Neural cell (in vitro differentiated cells): ENCODE measurements at regions not wholly inside any gene's neighbourhood (a gene's known extent, or its start where the extent isn't known, plus 50 kb on each side); places are given as distances from the start of the nearest gene placed in this dataset.

Experiments used
- EZH2 ChIP-seq: fragments of 200-600, 300-800 bp; shearing (Covaris generic), sonication (generic); IDR thresholded peaks from 2 replicates; pipeline ENCODE4 v1.6.1; 2014; ENCODE audit warnings: antibody characterized with exemption, low read length, borderline replicate concordance, mild to moderate bottlenecking; ENCODE audit not compliant: insufficient read depth, poor library complexity, severe bottlenecking
- POLR2AphosphoS5 ChIP-seq: IDR thresholded peaks from 2 replicates; pipeline ENCODE4 v1.6.1; 2012
- SMC3 ChIP-seq: fragments of 450-650 bp; conservative IDR thresholded peaks from 2 replicates; pipeline ENCODE4 v1.6.1; 2014; ENCODE audit warnings: antibody characterized with exemption, mild to moderate bottlenecking, moderate library complexity; ENCODE audit not compliant: poor library complexity
- TF ChIP-seq, protein P1 (sequence below): fragments of 450-650 bp; IDR thresholded peaks from 2 replicates; pipeline ENCODE4 v1.5.1; 2014; ENCODE audit warnings: antibody characterized with exemption, mild to moderate bottlenecking, moderate library complexity; ENCODE audit not compliant: poor library complexity, severe bottlenecking

GRCh38 chr4:63566658-63567057, 842.6 kb downstream of the TECRL start:
- TF ChIP-seq SMC3 (no peak), POLR2AphosphoS5 (no peak), EZH2 (no peak)
- TF ChIP-seq, protein P1, sequence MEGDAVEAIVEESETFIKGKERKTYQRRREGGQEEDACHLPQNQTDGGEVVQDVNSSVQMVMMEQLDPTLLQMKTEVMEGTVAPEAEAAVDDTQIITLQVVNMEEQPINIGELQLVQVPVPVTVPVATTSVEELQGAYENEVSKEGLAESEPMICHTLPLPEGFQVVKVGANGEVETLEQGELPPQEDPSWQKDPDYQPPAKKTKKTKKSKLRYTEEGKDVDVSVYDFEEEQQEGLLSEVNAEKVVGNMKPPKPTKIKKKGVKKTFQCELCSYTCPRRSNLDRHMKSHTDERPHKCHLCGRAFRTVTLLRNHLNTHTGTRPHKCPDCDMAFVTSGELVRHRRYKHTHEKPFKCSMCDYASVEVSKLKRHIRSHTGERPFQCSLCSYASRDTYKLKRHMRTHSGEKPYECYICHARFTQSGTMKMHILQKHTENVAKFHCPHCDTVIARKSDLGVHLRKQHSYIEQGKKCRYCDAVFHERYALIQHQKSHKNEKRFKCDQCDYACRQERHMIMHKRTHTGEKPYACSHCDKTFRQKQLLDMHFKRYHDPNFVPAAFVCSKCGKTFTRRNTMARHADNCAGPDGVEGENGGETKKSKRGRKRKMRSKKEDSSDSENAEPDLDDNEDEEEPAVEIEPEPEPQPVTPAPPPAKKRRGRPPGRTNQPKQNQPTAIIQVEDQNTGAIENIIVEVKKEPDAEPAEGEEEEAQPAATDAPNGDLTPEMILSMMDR, result no peak
